H1 (cell line): ENCODE measurements at regions not wholly inside any gene's neighbourhood (a gene's known extent, or its start where the extent isn't known, plus 50 kb on each side); places are given as distances from the start of the nearest gene placed in this dataset.

ENCODE experiments used
- CTCF ChIA-PET: fragments of 300-600 bp; sonication (Branson Sonifier 250); formaldehyde crosslinking; loops from one replicate; lab custom pipeline; 2021; ENCODE audit not compliant: partially characterized antibody; lab: Charles Lee
- POLR2A ChIA-PET: fragments of 300-600 bp; sonication (Branson Sonifier 250); formaldehyde crosslinking; loops from one replicate; lab custom pipeline; 2021; ENCODE audit warnings: inconsistent platforms; ENCODE audit not compliant: partially characterized antibody; lab: Charles Lee
- DNase-seq, 2 experiments: peaks; one replicate each; pipeline versions ENCODE4 v3.0.0 to v3.0.0-alpha.2; 2010 to 2022; ENCODE audit warnings: low spot score in 2 of 2, low read depth in 1 of 2, mixed read lengths in 1 of 2
- FAIRE-seq: peaks from 2 replicates; lab custom pipeline; 2011; peaks lifted over from hg19 to GRCh38; lab: Jason Lieb, UNC
- H2AFZ ChIP-seq: 2 replicates; pipeline ENCODE4 v1.8.1; 2012; ENCODE audit warnings: low read length, inconsistent platforms
- H2AK5ac ChIP-seq: 2 replicates; pipeline ENCODE4 v1.6.1; 2013; ENCODE audit warnings: low read depth, low read length
- H2BK120ac ChIP-seq: replicated peaks from 2 replicates; pipeline ENCODE3; 2013; ENCODE audit warnings: low read depth, low read length, inconsistent platforms
- H2BK12ac ChIP-seq: 2 replicates; pipeline ENCODE4 v1.6.1; 2013; ENCODE audit warnings: low read depth, low read length
- H2BK15ac ChIP-seq: 2 replicates; pipeline ENCODE4 v1.6.1; 2013; ENCODE audit warnings: low read length
- H2BK20ac ChIP-seq: 2 replicates; pipeline ENCODE4 v1.6.1; 2013; ENCODE audit warnings: low read length
- H2BK5ac ChIP-seq: 2 replicates; pipeline ENCODE4 v1.6.1; 2013; ENCODE audit warnings: low read depth, low read length
- H3K14ac ChIP-seq: 2 replicates; pipeline ENCODE4 v1.6.1; 2013; ENCODE audit warnings: inconsistent platforms; ENCODE audit not compliant: insufficient read length
- H3K18ac ChIP-seq: 2 replicates; pipeline ENCODE4 v1.6.1; 2013; ENCODE audit warnings: low read length; ENCODE audit errors: extremely low read depth
- H3K23ac ChIP-seq: 2 replicates; pipeline ENCODE4 v1.6.1; 2013; ENCODE audit warnings: inconsistent platforms; ENCODE audit not compliant: insufficient read length
- H3K23me2 ChIP-seq: 2 replicates; pipeline ENCODE4 v1.6.1; 2013; ENCODE audit warnings: low read depth, low read length
- H3K27ac ChIP-seq: 2 replicates; pipeline ENCODE4 v1.6.1; 2011; ENCODE audit warnings: low read depth, low read length, inconsistent platforms
- H3K27me3 ChIP-seq, 4 experiments: replicated peaks in 1 of 4; 1 replicate in 1 of 4; 2 replicates in 3 of 4; pipeline versions ENCODE4 v1.6.1 to v1.8.1; 2011 to 2013; ENCODE audit warnings: low read length in 3 of 4, mild to moderate bottlenecking in 3 of 4, inconsistent platforms in 2 of 4, mixed read lengths in 2 of 4, moderate library complexity in 1 of 4; ENCODE audit not compliant: control insufficient read depth in 3 of 4, insufficient read depth in 3 of 4; ENCODE audit errors: extremely low read depth in 1 of 4
- H3K36me3 ChIP-seq, 4 experiments: 2 replicates each; pipeline versions ENCODE4 v1.6.1 to v1.8.1; 2011 to 2013; ENCODE audit warnings: mild to moderate bottlenecking in 4 of 4, low read length in 3 of 4, moderate library complexity in 2 of 4, control low read depth in 1 of 4, inconsistent platforms in 1 of 4; ENCODE audit not compliant: insufficient read depth in 4 of 4, control insufficient read depth in 2 of 4
- H3K4ac ChIP-seq: replicated peaks from 2 replicates; pipeline ENCODE3; 2013; ENCODE audit warnings: low read length, low read depth, mixed read lengths, inconsistent platforms; ENCODE audit not compliant: insufficient read length
- H3K4me1 ChIP-seq, 4 experiments: replicated peaks in 1 of 4; 1 replicate in 1 of 4; 2 replicates in 3 of 4; pipeline versions ENCODE4 v1.6.1 to v1.8.1; 2011 to 2013; ENCODE audit warnings: low read length in 3 of 4, inconsistent platforms in 2 of 4, mixed read lengths in 1 of 4; ENCODE audit not compliant: insufficient read depth in 4 of 4, control insufficient read depth in 3 of 4
- H3K4me2 ChIP-seq, 2 experiments: 2 replicates each; pipeline versions ENCODE4 v1.6.1 to v1.8.1; 2011 to 2013; ENCODE audit warnings: low read depth in 2 of 2, low read length in 2 of 2, control low read depth in 1 of 2, inconsistent platforms in 1 of 2, mild to moderate bottlenecking in 1 of 2; ENCODE audit not compliant: insufficient read depth in 1 of 2
- H3K4me3 ChIP-seq, 4 experiments: fragments of 200-600, 300-600 bp in 1 of 4; sonication (generic), shearing (Covaris generic), sonication (Bioruptor Twin) in 1 of 4; 2 replicates each; pipeline versions ENCODE4 v1.5.1 to v1.8.1; 2011 to 2016; ENCODE audit warnings: low read length in 4 of 4, low read depth in 3 of 4, control low read depth in 2 of 4, inconsistent platforms in 2 of 4, mild to moderate bottlenecking in 2 of 4, mixed read lengths in 1 of 4, moderate library complexity in 1 of 4; ENCODE audit not compliant: insufficient read depth in 2 of 4; ENCODE audit errors: extremely low read depth in 1 of 4
- H3K56ac ChIP-seq: replicated peaks from 2 replicates; pipeline ENCODE3; 2013; ENCODE audit warnings: low read depth, mild to moderate bottlenecking, mixed read lengths, low read length, inconsistent platforms; ENCODE audit not compliant: insufficient read length
- H3K79me1 ChIP-seq: 2 replicates; pipeline ENCODE4 v1.6.1; 2013; ENCODE audit warnings: low read depth, low read length, control low read depth
- H3K79me2 ChIP-seq, 2 experiments: 2 replicates each; pipeline versions ENCODE4 v1.6.1 to v1.8.1; 2012 to 2013; ENCODE audit warnings: low read length in 2 of 2, mild to moderate bottlenecking in 2 of 2, inconsistent platforms in 1 of 2; ENCODE audit not compliant: insufficient read depth in 2 of 2, control insufficient read depth in 1 of 2
- H3K9ac ChIP-seq, 4 experiments: replicated peaks in 1 of 4; 1 replicate in 1 of 4; 2 replicates in 3 of 4; pipeline versions ENCODE4 v1.6.1 to v1.8.1; 2011 to 2013; ENCODE audit warnings: low read depth in 3 of 4, low read length in 3 of 4, control low read depth in 2 of 4, mild to moderate bottlenecking in 2 of 4, moderate library complexity in 2 of 4, inconsistent platforms in 1 of 4; ENCODE audit errors: extremely low read depth in 1 of 4
- H3K9me3 ChIP-seq, 2 experiments: 2 replicates each; pipeline versions ENCODE4 v1.6.1 to v1.8.1; 2012 to 2013; ENCODE audit warnings: mild to moderate bottlenecking in 2 of 2, moderate library complexity in 2 of 2, control low read depth in 1 of 2, inconsistent platforms in 1 of 2, low read depth in 1 of 2, low read length in 1 of 2, mixed read lengths in 1 of 2; ENCODE audit not compliant: insufficient read depth in 2 of 2
- H4K20me1 ChIP-seq, 2 experiments: replicated peaks in 1 of 2; 2 replicates each; pipeline versions ENCODE3 to v1.8.1; 2011 to 2013; ENCODE audit warnings: inconsistent platforms in 2 of 2, low read length in 2 of 2, mild to moderate bottlenecking in 1 of 2; ENCODE audit not compliant: insufficient read depth in 2 of 2, control insufficient read depth in 1 of 2
- H4K5ac ChIP-seq: 2 replicates; pipeline ENCODE4 v1.6.1; 2013; ENCODE audit warnings: low read length, low read depth, mixed read lengths, inconsistent platforms; ENCODE audit not compliant: insufficient read length
- H4K8ac ChIP-seq: 2 replicates; pipeline ENCODE4 v1.8.0; 2013; ENCODE audit warnings: mild to moderate bottlenecking, moderate library complexity, low read length, inconsistent platforms; ENCODE audit not compliant: insufficient read depth; ENCODE audit errors: extremely low read depth
- H4K91ac ChIP-seq: replicated peaks from 2 replicates; pipeline ENCODE3; 2013; ENCODE audit warnings: low read length, mixed read lengths, inconsistent platforms; ENCODE audit not compliant: insufficient read length
- ASH2L ChIP-seq: fragments of 200-600, 300-600 bp; sonication (generic); IDR thresholded peaks from one replicate; pipeline ENCODE4 v1.7.1; 2017; ENCODE audit warnings: low read length
- CTBP2 ChIP-seq: IDR thresholded peaks from 2 replicates; pipeline ENCODE4 v1.7.0; 2011; ENCODE audit warnings: borderline replicate concordance, mild to moderate bottlenecking, moderate library complexity, mixed read lengths, low read length; ENCODE audit not compliant: insufficient read depth, insufficient read length
- MAFK ChIP-seq: IDR thresholded peaks from 2 replicates; pipeline ENCODE4 v1.6.1; 2012; ENCODE audit warnings: low read depth, mild to moderate bottlenecking, improper control_type of control experiment, low read length
- POLR2A ChIP-seq, 2 experiments: IDR thresholded peaks; 1 replicate in 1 of 2; 2 replicates in 1 of 2; pipeline ENCODE4 v1.6.1; 2011; ENCODE audit warnings: low read depth in 2 of 2, low read length in 2 of 2, mild to moderate bottlenecking in 2 of 2; ENCODE audit errors: control extremely low read depth in 1 of 2
- RNF2 ChIP-seq: fragments of 200-900, 300-1000 bp; sonication (generic); IDR thresholded peaks from 2 replicates; pipeline ENCODE4 v1.7.1; 2016; ENCODE audit warnings: borderline replicate concordance, low read depth, mild to moderate bottlenecking, antibody characterized with exemption, low read length; ENCODE audit not compliant: poor library complexity, severe bottlenecking; ENCODE audit errors: missing control alignments
- SRF ChIP-seq: IDR thresholded peaks from 2 replicates; pipeline ENCODE4 v1.6.1; 2011; ENCODE audit warnings: mild to moderate bottlenecking, low read depth, low read length, moderate library complexity
- TCF12 ChIP-seq: IDR thresholded peaks from 2 replicates; pipeline ENCODE4 v1.6.1; 2011; ENCODE audit warnings: low read depth, mild to moderate bottlenecking, low read length
- TEAD4 ChIP-seq: IDR thresholded peaks from 2 replicates; pipeline ENCODE4 v1.6.1; 2012; ENCODE audit warnings: low read depth, low read length, inconsistent platforms, mixed read lengths

DNA sequence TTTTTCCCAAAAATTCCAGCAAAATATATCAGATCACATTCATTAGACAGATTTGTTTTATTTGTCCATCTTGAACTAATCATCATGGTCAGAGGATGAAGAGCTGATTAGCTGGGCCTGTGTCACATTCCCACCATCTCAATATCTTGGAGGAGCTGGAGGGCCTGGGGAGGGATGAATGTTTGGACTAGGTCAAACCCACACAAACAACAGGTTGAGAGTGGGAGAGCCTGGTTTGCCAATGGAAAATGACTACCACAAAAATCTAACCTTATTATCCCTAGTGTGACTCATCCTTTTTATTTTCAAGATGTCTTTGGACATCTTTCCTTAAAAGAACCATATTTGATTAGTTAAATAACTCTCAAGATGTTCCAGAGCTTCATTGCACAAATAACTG, 242.4 kb downstream of the OGFRL1 start:
- no peak overlapping the region for H3K18ac ChIP-seq
- no peaks in the 10 kb centered on the region for H4K20me1 ChIP-seq
- no peak overlapping the region for H2BK12ac ChIP-seq
- TF ChIP-seq MAFK, result no peak
- TF ChIP-seq POLR2A (IDR thresholded peaks at IDR 0.05; ENCODE audit: control extremely low read depth in 1 of 2, low read depth in 2 of 2, low read length in 2 of 2), result no peak
- no peak for TF ChIP-seq TCF12
- TF ChIP-seq RNF2, result no peak
- TF ChIP-seq CTBP2, result no peak
- TF ChIP-seq SRF, result no peak
- TF ChIP-seq TEAD4, result no peak
- TF ChIP-seq ASH2L, result no peak
- H3K4ac ChIP-seq, result no peak overlapping the region
- H3K23me2 ChIP-seq, result no peaks in the 10 kb centered on the region
- H3K4me3 ChIP-seq, result no peak overlapping the region
- no peaks in the 10 kb centered on the region for H3K79me1 ChIP-seq
- POLR2A ChIA-PET, result no interaction called here
- no peak overlapping the region for H2BK120ac ChIP-seq
- FAIRE-seq, result no peak
- CTCF ChIA-PET, result interaction anchor here (1.0 to 2.0 kb wide), 6 partner anchors 13 to 555 kb away, joined by 3 to 8 read pairs (median 4); no protein-coding TSS in a partner anchor
- no peaks in the 10 kb centered on the region for H3K79me2 ChIP-seq
- no peak overlapping the region for H4K8ac ChIP-seq
- no peak overlapping the region for H3K23ac ChIP-seq
- no peak overlapping the region for H2BK5ac ChIP-seq
- no peak overlapping the region for H3K4me2 ChIP-seq
- no peak overlapping the region for H3K14ac ChIP-seq
- no peak overlapping the region for H4K5ac ChIP-seq
- no peak overlapping the region for H3K56ac ChIP-seq
- H2BK15ac ChIP-seq, result no peak overlapping the region
- no peak overlapping the region for H2AFZ ChIP-seq
- no peak overlapping the region for H3K27ac ChIP-seq
- no peak overlapping the region for H2BK20ac ChIP-seq
- no peak for DNase-seq
- no peaks in the 10 kb centered on the region; a peak in 2 of 7 replicates for H3K4me1 ChIP-seq
- H4K91ac ChIP-seq, result no peak overlapping the region
- no peak overlapping the region for H2AK5ac ChIP-seq
- no peaks in the 10 kb centered on the region for H3K27me3 ChIP-seq
- no peaks in the 10 kb centered on the region for H3K36me3 ChIP-seq
- no peak overlapping the region for H3K9ac ChIP-seq
- H3K9me3 ChIP-seq, result no peaks in the 10 kb centered on the region
